GM21786 (cell line): ENCODE measurements at regions not wholly inside any gene's neighbourhood (a gene's known extent, or its start where the extent isn't known, plus 50 kb on each side); places are given as distances from the start of the nearest gene placed in this dataset.
A peak's percentile ranks its signal among the peaks of the same experiment; 100 is the strongest.

Source experiments
- ATAC-seq: cut with Tn5 transposase; IDR thresholded peaks from one replicate; pipeline ENCODE4 v1.9.1; 2021; ENCODE audit not compliant: unreplicated experiment

DNA sequence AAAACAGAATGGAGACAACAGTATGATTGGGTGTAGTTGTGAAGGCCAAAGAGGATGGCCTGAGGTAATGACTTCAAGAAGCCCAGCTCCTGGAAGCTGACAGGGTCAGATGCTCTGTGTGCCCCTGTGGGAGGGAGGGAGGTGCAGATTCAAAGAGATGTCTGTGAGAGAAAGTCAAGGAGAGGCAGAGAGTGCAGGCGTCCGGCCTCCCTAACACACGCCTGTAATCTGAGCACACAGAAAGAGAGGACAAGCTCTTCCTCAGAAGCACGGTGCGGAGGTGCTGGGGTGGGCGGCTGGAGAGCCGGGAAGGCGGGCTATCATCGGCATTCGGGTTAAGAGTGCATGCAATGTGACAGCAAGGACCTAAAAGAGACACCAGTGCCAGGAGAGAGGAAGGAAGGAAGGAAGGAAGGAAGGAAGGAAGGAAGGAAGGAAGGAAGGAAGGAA is 238.2 kb upstream of the HES1 start:
- ATAC-seq: no peak

DNA sequence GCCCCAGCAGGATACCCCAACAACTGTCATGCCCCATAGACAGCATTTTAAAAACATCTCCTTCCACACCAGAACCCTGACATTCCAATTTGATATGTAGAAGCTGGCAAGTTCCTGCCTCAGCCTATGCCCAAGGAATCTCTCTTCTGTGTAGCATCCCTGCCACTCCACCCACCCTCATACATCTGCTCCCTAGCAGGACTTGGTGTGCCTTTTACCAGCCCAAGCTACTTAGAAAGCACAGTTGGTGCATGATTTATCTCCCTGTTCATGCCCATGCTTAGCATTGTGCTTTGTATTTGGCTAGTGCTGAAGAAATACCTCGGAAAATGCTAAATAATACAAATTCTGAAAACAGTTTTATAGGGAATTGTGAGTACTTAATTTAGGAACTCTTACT is 236.9 kb upstream of the HES1 start:
- no peak for ATAC-seq

GRCh38 chr3:193901007-193901406 is 234.9 kb upstream of the HES1 start:
- no peak for ATAC-seq

GRCh38 chr3:193902607-193903511 is 233.1 kb upstream of the HES1 start:
- ATAC-seq: no peak

- ATAC-seq: no peak
Observed at GRCh38 chr3:193903512-193903817, 232.5 kb upstream of the HES1 start.

DNA sequence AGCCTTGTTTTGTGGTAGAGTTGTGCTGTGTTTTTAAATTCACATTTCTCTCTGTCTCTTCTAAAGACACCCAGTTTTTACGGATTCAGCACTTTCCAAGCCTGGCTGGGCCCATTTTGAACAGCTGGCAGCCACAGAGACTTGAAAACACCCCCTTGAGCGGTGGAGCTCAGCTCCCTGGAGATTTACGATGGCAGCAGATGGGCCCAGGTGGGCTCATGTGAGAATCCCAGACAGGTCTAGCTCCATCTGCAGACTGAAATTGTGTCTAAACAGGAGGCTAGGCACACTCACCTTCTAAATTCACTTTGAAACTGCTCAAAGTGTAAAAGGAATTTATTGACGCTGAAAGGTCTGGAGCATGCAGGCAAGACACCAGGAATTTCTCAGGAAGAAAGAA is 232.0 kb upstream of the HES1 start:
- no peak for ATAC-seq

- no peak for ATAC-seq
Observed at GRCh38 chr3:193905541-193906396, 230.2 kb upstream of the HES1 start.

DNA sequence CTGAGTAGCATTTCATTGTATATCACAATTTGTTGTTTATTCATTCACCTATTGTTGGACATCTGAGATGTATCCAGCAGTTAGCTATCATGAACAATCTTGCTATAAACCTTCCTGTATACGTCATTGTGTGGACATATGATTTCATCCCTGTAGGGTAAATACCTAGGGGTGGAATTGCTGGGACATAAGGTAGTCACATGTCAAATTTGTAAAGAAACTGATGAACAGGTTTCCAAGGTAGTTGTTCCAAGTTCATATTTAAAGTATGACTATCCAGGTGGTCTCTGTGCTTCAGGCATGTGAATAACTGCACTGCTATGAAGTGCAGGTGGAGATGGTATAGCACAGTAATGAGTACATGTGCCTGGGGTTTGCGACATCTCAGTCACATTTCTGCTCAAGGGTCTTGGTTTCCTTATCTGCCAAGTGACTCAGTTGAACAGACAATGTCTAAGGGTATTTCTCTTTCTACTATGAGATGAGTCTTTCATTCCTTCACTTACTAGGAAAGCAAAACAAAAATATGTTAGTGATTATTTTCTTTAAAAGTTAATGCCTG is 229.0 kb upstream of the HES1 start:
- ATAC-seq: no peak

GRCh38 chr3:193908181-193908744 is 227.7 kb upstream of the HES1 start:
- no peak for ATAC-seq

- peak; percentile 91 for ATAC-seq
Observed at GRCh38 chr3:193909387-193909786, 226.6 kb upstream of the HES1 start.

GRCh38 chr3:193910310-193910709 is 225.6 kb upstream of the HES1 start:
- ATAC-seq: no peak

- no peak for ATAC-seq
Observed at GRCh38 chr3:193910886-193911738, 224.8 kb upstream of the HES1 start.

DNA sequence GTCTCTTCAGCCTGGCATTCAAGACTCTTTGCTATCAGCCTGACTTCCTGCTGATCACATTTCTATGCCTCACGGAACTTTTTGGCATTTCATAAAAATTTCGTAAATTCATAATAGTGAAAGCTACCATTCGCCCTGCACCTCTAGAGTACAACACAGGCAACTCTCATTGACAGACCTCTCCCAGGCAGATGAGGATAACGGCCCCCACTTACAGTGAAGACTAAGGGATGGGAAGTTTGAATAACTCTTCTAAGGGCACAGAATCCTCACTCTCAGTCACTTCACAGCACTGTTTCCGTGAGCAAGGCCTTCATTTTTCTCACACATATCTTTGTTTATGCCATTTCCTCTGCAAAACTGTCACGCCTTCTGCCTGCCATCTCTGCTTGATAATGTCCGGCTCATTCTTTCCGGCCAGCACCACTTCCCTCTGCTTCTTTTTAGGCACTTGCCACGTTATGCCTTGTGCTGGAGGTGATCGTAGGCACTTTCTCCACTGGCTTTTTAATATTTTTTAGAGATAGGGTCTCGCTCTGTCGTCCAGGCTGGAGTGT is 224.1 kb upstream of the HES1 start:
- ATAC-seq: no peak

- no peak for ATAC-seq
Observed at GRCh38 chr3:193912621-193913178, 223.2 kb upstream of the HES1 start.

DNA sequence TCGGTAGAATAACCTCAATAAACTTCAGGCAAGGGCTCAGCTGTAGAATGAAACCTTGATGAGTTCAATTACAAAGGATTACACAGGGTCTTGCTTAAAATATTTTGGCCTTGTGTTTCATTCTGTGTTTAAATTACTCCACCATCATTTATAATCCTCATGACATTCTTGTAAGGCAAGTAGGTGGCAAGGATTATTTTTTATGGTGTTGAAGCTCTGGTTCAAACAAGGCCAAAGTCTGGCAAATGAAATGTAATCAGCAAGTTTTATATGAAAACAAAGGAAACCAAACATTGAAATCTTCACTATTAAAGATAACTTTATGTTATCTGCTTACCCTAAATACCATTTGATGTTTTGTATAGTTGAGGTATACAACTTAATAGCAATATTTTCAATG is 221.3 kb upstream of the HES1 start:
- ATAC-seq: no peak

DNA sequence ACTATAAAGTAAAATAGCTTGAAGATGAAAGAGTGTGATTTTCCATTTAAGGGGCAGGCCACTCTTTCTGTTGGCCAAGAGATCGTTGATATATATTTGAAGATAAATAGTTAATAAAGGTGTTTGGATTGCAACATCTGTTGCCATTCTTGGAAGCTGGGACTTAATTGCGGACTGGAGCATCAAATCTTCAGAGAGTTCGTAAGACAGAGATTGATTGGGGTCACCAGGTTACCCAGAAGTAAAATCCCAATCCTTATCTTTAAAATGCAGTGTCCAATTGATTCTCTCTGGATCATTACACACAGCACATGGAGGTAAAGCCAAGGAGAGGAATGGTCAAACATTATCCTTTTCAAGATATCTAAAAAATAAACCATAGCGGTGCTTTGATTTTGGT is 220.8 kb upstream of the HES1 start:
- ATAC-seq: no peak

DNA sequence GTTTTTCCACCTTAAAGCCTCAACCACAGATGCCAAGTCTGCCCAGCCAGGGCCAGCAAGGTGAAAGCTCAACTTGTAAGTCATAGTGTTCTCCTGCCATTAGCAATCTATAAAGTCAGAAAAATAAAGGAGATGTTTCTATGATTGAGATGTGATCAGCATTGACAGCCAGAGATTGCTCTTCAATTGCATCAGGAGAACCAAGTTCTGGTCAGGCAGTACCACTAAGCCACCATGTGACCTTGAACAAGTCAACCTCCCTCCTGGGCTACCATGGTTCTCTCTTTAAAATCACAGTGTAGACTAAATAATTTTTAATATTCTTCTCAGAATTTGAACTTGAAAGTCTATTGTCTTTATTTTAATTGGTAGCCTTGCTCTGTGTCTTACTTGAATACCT is 220.3 kb upstream of the HES1 start:
- no peak for ATAC-seq

DNA sequence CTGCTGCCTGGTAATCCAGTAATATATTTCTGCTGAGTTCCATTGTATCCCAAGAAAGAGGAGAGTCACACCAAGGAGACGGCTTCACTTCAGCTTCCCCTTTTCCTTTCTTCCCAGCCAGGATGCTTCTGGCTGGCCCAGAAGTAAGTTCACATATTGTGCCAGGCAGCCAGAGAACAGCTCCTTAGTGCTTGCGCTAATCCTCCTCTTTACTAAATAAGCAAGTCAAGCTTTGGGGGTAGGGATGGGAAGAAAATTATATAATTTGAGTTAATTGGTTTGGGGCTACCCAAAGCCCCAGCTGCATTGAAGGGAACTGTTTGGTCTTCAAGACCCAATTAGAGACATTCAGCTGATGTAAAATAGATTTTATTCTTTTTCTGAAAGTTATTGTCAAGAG is 218.8 kb upstream of the HES1 start:
- no peak for ATAC-seq

GRCh38 chr3:193921465-193921864 is 214.5 kb upstream of the HES1 start:
- ATAC-seq: no peak
